HG02970 (cell line): ENCODE measurements at regions not wholly inside any gene's neighbourhood (a gene's known extent, or its start where the extent isn't known, plus 50 kb on each side); places are given as distances from the start of the nearest gene placed in this dataset.

Source experiments
- ATAC-seq: cut with Tn5 transposase; IDR thresholded peaks from one replicate; pipeline ENCODE4 v1.9.1; 2021; ENCODE audit warnings: mild to moderate bottlenecking, moderate library complexity, moderate number of reproducible peaks; ENCODE audit not compliant: unreplicated experiment, low FRiP score

GRCh38 chr2:47239119-47239969, 63.0 kb upstream of the CALM2 start:
- no peak for ATAC-seq

- no peak for ATAC-seq
These were observed 62.3 kb upstream of the CALM2 start for GRCh38 chr2:47238638-47239037.

- no peak for ATAC-seq
These were observed 61.3 kb upstream of the CALM2 start for GRCh38 chr2:47237375-47238334.

GRCh38 chr2:47236503-47237215, 60.3 kb upstream of the CALM2 start:
- no peak for ATAC-seq

GRCh38 chr2:47235132-47235531, 58.8 kb upstream of the CALM2 start:
- ATAC-seq: no peak

- no peak for ATAC-seq
These were observed 58.1 kb upstream of the CALM2 start for GRCh38 chr2:47234456-47234855.

- no peak for ATAC-seq
These were observed 56.6 kb upstream of the CALM2 start for GRCh38 chr2:47232738-47233415.

GRCh38 chr2:47230418-47230817, 54.1 kb upstream of the CALM2 start:
- no peak for ATAC-seq

GRCh38 chr2:47227532-47228279, 51.4 kb upstream of the CALM2 start:
- no peak for ATAC-seq

GRCh38 chr2:47226923-47227220, 50.6 kb upstream of the CALM2 start:
- ATAC-seq: no peak

- ATAC-seq: no peak
These were observed 50.0 kb upstream of the CALM2 start for GRCh38 chr2:47226132-47226922.
